ENCODE measurements at regions not wholly inside any gene's neighbourhood (a gene's known extent, or its start where the extent isn't known, plus 50 kb on each side); places are given as distances from the start of the nearest gene placed in this dataset.

GRCh38 chr10:25675615-25676014 lies 258.4 kb upstream of the MYO3A start:
- TF ChIP-seq CTCF (IDR thresholded peaks at IDR 0.05; ENCODE audit: insufficient read depth, low read length, poor library complexity, severe bottlenecking) (no peak), EZH2phosphoT487 (conservative IDR thresholded peaks at IDR 0.05; ENCODE audit: low read length) (no peak)

All from SU-DHL-6 (cell line).